ENCODE measurements at regions not wholly inside any gene's neighbourhood (a gene's known extent, or its start where the extent isn't known, plus 50 kb on each side); places are given as distances from the start of the nearest gene placed in this dataset.

GRCh38 chr11:70745451-70745850 is 347.1 kb downstream of the CTTN start:
- Histone ChIP-seq H3K27me3 (ENCODE audit: control insufficient read depth, insufficient read depth, low read length) (no peaks in the 10 kb centered on the region), H3K27ac (ENCODE audit: low read depth, low read length) (no peak overlapping the region), H3K36me3 (ENCODE audit: control insufficient read depth, insufficient read depth, low read length) (no peaks in the 10 kb centered on the region), H3K9ac (ENCODE audit: low read length) (no peak overlapping the region), H3K4me1 (ENCODE audit: control insufficient read depth, insufficient read depth, low read length) (no peaks in the 10 kb centered on the region), H3K4me3 (ENCODE audit: low read length) (no peak overlapping the region)

- Histone ChIP-seq H3K4me3 (ENCODE audit: low read length) (no peak overlapping the region), H3K36me3 (ENCODE audit: control insufficient read depth, insufficient read depth, low read length) (no peaks in the 10 kb centered on the region), H3K27ac (ENCODE audit: low read depth, low read length) (no peak overlapping the region), H3K4me1 (ENCODE audit: control insufficient read depth, insufficient read depth, low read length) (no peaks in the 10 kb centered on the region), H3K27me3 (ENCODE audit: control insufficient read depth, insufficient read depth, low read length) (no peaks in the 10 kb centered on the region), H3K9ac (ENCODE audit: low read length) (no peak overlapping the region)
Measured at GRCh38 chr11:70745941-70746340, 347.6 kb downstream of the CTTN start.

GRCh38 chr11:70746351-70746750 is 348.0 kb downstream of the CTTN start:
- no peaks in the 10 kb centered on the region for H3K27me3 ChIP-seq (ENCODE audit: control insufficient read depth, insufficient read depth, low read length)

GRCh38 chr11:70747285-70747684 is 349.0 kb downstream of the CTTN start:
- H3K4me3 ChIP-seq (ENCODE audit: low read length) = no peak overlapping the region
- H3K27ac ChIP-seq (ENCODE audit: low read depth, low read length) = no peak overlapping the region
- H3K27me3 ChIP-seq (ENCODE audit: control insufficient read depth, insufficient read depth, low read length) = no peaks in the 10 kb centered on the region
- no peaks in the 10 kb centered on the region for H3K36me3 ChIP-seq (ENCODE audit: control insufficient read depth, insufficient read depth, low read length)
- H3K9ac ChIP-seq (ENCODE audit: low read length) = no peak overlapping the region
- no peaks in the 10 kb centered on the region for H3K4me1 ChIP-seq (ENCODE audit: control insufficient read depth, insufficient read depth, low read length)

More at GRCh38 chr11:70746351-70746750, 348.0 kb downstream of the CTTN start:
- Histone ChIP-seq H3K36me3 (ENCODE audit: control insufficient read depth, insufficient read depth, low read length) (no peaks in the 10 kb centered on the region), H3K4me3 (ENCODE audit: low read length) (no peak overlapping the region), H3K27ac (ENCODE audit: low read depth, low read length) (no peak overlapping the region), H3K9ac (ENCODE audit: low read length) (no peak overlapping the region), H3K4me1 (ENCODE audit: control insufficient read depth, insufficient read depth, low read length) (no peaks in the 10 kb centered on the region)

- no peak overlapping the region for H3K27ac ChIP-seq (ENCODE audit: low read depth, low read length)
- H3K9ac ChIP-seq (ENCODE audit: low read length) = no peak overlapping the region
- H3K4me1 ChIP-seq (ENCODE audit: control insufficient read depth, insufficient read depth, low read length) = no peaks in the 10 kb centered on the region
- no peaks in the 10 kb centered on the region for H3K36me3 ChIP-seq (ENCODE audit: control insufficient read depth, insufficient read depth, low read length)
- no peaks in the 10 kb centered on the region for H3K27me3 ChIP-seq (ENCODE audit: control insufficient read depth, insufficient read depth, low read length)
- no peak overlapping the region for H3K4me3 ChIP-seq (ENCODE audit: low read length)
Measured at GRCh38 chr11:70747921-70748320, 349.6 kb downstream of the CTTN start.

- no peak overlapping the region for H3K9ac ChIP-seq (ENCODE audit: low read length)
- no peak overlapping the region for H3K27ac ChIP-seq (ENCODE audit: low read depth, low read length)
- no peaks in the 10 kb centered on the region for H3K36me3 ChIP-seq (ENCODE audit: control insufficient read depth, insufficient read depth, low read length)
- H3K4me1 ChIP-seq (ENCODE audit: control insufficient read depth, insufficient read depth, low read length) = no peaks in the 10 kb centered on the region
- no peaks in the 10 kb centered on the region for H3K27me3 ChIP-seq (ENCODE audit: control insufficient read depth, insufficient read depth, low read length)
- H3K4me3 ChIP-seq (ENCODE audit: low read length) = no peak overlapping the region
Measured at GRCh38 chr11:70751142-70751734, 352.9 kb downstream of the CTTN start.

- Histone ChIP-seq H3K4me1 (ENCODE audit: control insufficient read depth, insufficient read depth, low read length) (no peaks in the 10 kb centered on the region), H3K4me3 (ENCODE audit: low read length) (no peak overlapping the region), H3K27ac (ENCODE audit: low read depth, low read length) (no peak overlapping the region), H3K9ac (ENCODE audit: low read length) (no peak overlapping the region), H3K27me3 (ENCODE audit: control insufficient read depth, insufficient read depth, low read length) (no peaks in the 10 kb centered on the region), H3K36me3 (ENCODE audit: control insufficient read depth, insufficient read depth, low read length) (no peaks in the 10 kb centered on the region)
Measured at GRCh38 chr11:70755410-70756158, 357.3 kb downstream of the CTTN start.

GRCh38 chr11:70756341-70756740 is 358.0 kb downstream of the CTTN start:
- Histone ChIP-seq H3K36me3 (ENCODE audit: control insufficient read depth, insufficient read depth, low read length) (no peaks in the 10 kb centered on the region), H3K27ac (ENCODE audit: low read depth, low read length) (no peak overlapping the region), H3K4me1 (ENCODE audit: control insufficient read depth, insufficient read depth, low read length) (no peaks in the 10 kb centered on the region), H3K4me3 (ENCODE audit: low read length) (no peak overlapping the region), H3K9ac (ENCODE audit: low read length) (no peak overlapping the region), H3K27me3 (ENCODE audit: control insufficient read depth, insufficient read depth, low read length) (no peaks in the 10 kb centered on the region)

- no peak overlapping the region for H3K4me3 ChIP-seq (ENCODE audit: low read length)
- H3K9ac ChIP-seq (ENCODE audit: low read length) = no peak overlapping the region
- no peak overlapping the region for H3K27ac ChIP-seq (ENCODE audit: low read depth, low read length)
- H3K36me3 ChIP-seq (ENCODE audit: control insufficient read depth, insufficient read depth, low read length) = no peaks in the 10 kb centered on the region
- H3K4me1 ChIP-seq (ENCODE audit: control insufficient read depth, insufficient read depth, low read length) = no peaks in the 10 kb centered on the region
- no peaks in the 10 kb centered on the region for H3K27me3 ChIP-seq (ENCODE audit: control insufficient read depth, insufficient read depth, low read length)
Measured at GRCh38 chr11:70756756-70757155, 358.4 kb downstream of the CTTN start.

GRCh38 chr11:70757241-70757640 is 358.9 kb downstream of the CTTN start:
- no peaks in the 10 kb centered on the region for H3K36me3 ChIP-seq (ENCODE audit: control insufficient read depth, insufficient read depth, low read length)
- no peak overlapping the region for H3K4me3 ChIP-seq (ENCODE audit: low read length)
- H3K27me3 ChIP-seq (ENCODE audit: control insufficient read depth, insufficient read depth, low read length) = no peaks in the 10 kb centered on the region
- no peaks in the 10 kb centered on the region for H3K4me1 ChIP-seq (ENCODE audit: control insufficient read depth, insufficient read depth, low read length)
- no peak overlapping the region for H3K27ac ChIP-seq (ENCODE audit: low read depth, low read length)
- no peak overlapping the region for H3K9ac ChIP-seq (ENCODE audit: low read length)

GRCh38 chr11:70758206-70758605 is 359.9 kb downstream of the CTTN start:
- Histone ChIP-seq H3K4me1 (ENCODE audit: control insufficient read depth, insufficient read depth, low read length) (no peaks in the 10 kb centered on the region), H3K9ac (ENCODE audit: low read length) (no peak overlapping the region), H3K36me3 (ENCODE audit: control insufficient read depth, insufficient read depth, low read length) (no peaks in the 10 kb centered on the region)

GRCh38 chr11:70759846-70760245 is 361.5 kb downstream of the CTTN start:
- Histone ChIP-seq H3K27ac (ENCODE audit: low read depth, low read length) (no peak overlapping the region), H3K9ac (ENCODE audit: low read length) (no peak overlapping the region), H3K4me3 (ENCODE audit: low read length) (no peak overlapping the region), H3K4me1 (ENCODE audit: control insufficient read depth, insufficient read depth, low read length) (no peaks in the 10 kb centered on the region), H3K27me3 (ENCODE audit: control insufficient read depth, insufficient read depth, low read length) (no peaks in the 10 kb centered on the region), H3K36me3 (ENCODE audit: control insufficient read depth, insufficient read depth, low read length) (no peaks in the 10 kb centered on the region)

More at GRCh38 chr11:70758206-70758605, 359.9 kb downstream of the CTTN start:
- no peak overlapping the region for H3K4me3 ChIP-seq (ENCODE audit: low read length)
- H3K27ac ChIP-seq (ENCODE audit: low read depth, low read length) = no peak overlapping the region
- H3K27me3 ChIP-seq (ENCODE audit: control insufficient read depth, insufficient read depth, low read length) = no peaks in the 10 kb centered on the region

Data from rectal smooth muscle tissue (tissue), 1 donor.